OCI-LY1 (cell line): ENCODE measurements at regions not wholly inside any gene's neighbourhood (a gene's known extent, or its start where the extent isn't known, plus 50 kb on each side); places are given as distances from the start of the nearest gene placed in this dataset.

Experiments used
- H2AFZ ChIP-seq: fragments of 200-600 bp; sonication (generic), shearing (Covaris generic); 2 replicates; pipeline ENCODE4 v1.6.0; 2014; ENCODE audit warnings: antibody characterized with exemption, mild to moderate bottlenecking, low read length
- H3F3A ChIP-seq: fragments of 200-600 bp; sonication (generic), shearing (Covaris generic); 2 replicates; pipeline ENCODE4 v1.6.0; 2014; ENCODE audit warnings: mild to moderate bottlenecking, antibody characterized with exemption, low read length, moderate library complexity; ENCODE audit not compliant: insufficient read depth
- H3K27ac ChIP-seq: fragments of 200-600 bp; sonication (generic); 2 replicates; pipeline ENCODE4 v1.5.1; 2014; ENCODE audit warnings: low read length, mixed run types, mild to moderate bottlenecking, low read depth; ENCODE audit not compliant: poor library complexity, severe bottlenecking
- H3K27me3 ChIP-seq: fragments of 200-600 bp; sonication (generic); 2 replicates; pipeline ENCODE4 v1.6.0; 2014; ENCODE audit warnings: antibody characterized with exemption, mild to moderate bottlenecking, low read length, moderate library complexity; ENCODE audit not compliant: insufficient read depth
- H3K36me3 ChIP-seq: fragments of 200-600 bp; sonication (generic); 2 replicates; pipeline ENCODE4 v1.6.1; 2014; ENCODE audit warnings: mild to moderate bottlenecking, antibody characterized with exemption, low read length, moderate library complexity, mixed read lengths; ENCODE audit not compliant: insufficient read depth
- H3K4me1 ChIP-seq: fragments of 200-600 bp; sonication (generic); 2 replicates; pipeline ENCODE4 v1.5.1; 2014; ENCODE audit warnings: mild to moderate bottlenecking, low read length, moderate library complexity; ENCODE audit not compliant: insufficient read depth, severe bottlenecking
- H3K4me2 ChIP-seq: fragments of 200-600 bp; sonication (generic), shearing (Covaris generic); 2 replicates; pipeline ENCODE4 v1.6.1; 2014; ENCODE audit warnings: low read length
- H3K4me3 ChIP-seq: fragments of 200-600 bp; sonication (generic); 2 replicates; pipeline ENCODE4 v1.5.1; 2014; ENCODE audit warnings: low read length, low read depth, mild to moderate bottlenecking, mixed read lengths; ENCODE audit not compliant: poor library complexity, severe bottlenecking
- H3K79me2 ChIP-seq: fragments of 200-600 bp; shearing (Covaris generic); 2 replicates; pipeline ENCODE4 v1.6.1; 2016; ENCODE audit warnings: mixed run types, low read length, mixed read lengths; ENCODE audit not compliant: insufficient read depth
- H3K9ac ChIP-seq: fragments of 200-600 bp; sonication (generic), shearing (Covaris generic); 2 replicates; pipeline ENCODE4 v1.6.1; 2014; ENCODE audit warnings: mild to moderate bottlenecking, low read length, mixed read lengths
- H3K9me2 ChIP-seq: fragments of 200-600 bp; sonication (generic), shearing (Covaris generic); 2 replicates; pipeline ENCODE4 v1.6.1; 2014; ENCODE audit warnings: low read depth, mild to moderate bottlenecking, low read length, mixed read lengths
- H3K9me3 ChIP-seq: fragments of 200-600 bp; shearing (Covaris generic); 2 replicates; pipeline ENCODE4 v1.6.1; 2014; ENCODE audit warnings: low read length, mixed read lengths
- H4K20me1 ChIP-seq: fragments of 200-600 bp; sonication (generic), shearing (Covaris generic); 2 replicates; pipeline ENCODE4 v1.6.0; 2016; ENCODE audit warnings: mild to moderate bottlenecking, low read length; ENCODE audit not compliant: insufficient read depth
- CTCF ChIP-seq: fragments of 200-600 bp; sonication (generic), shearing (Covaris generic); IDR thresholded peaks from 2 replicates; pipeline ENCODE4 v1.5.1; 2017; ENCODE audit warnings: mild to moderate bottlenecking, antibody characterized with exemption, low read length, moderate library complexity, mixed read lengths
- EZH2 ChIP-seq: fragments of 200-600 bp; sonication (generic), shearing (Covaris generic); IDR thresholded peaks from 2 replicates; pipeline ENCODE4 v1.8.0; 2017; ENCODE audit warnings: borderline replicate concordance, mixed run types, mild to moderate bottlenecking, antibody characterized with exemption, low read length, moderate library complexity, mixed read lengths

GRCh38 chr10:43938810-43939209 lies 290.1 kb upstream of the ZNF32 start:
- Histone ChIP-seq H3K27me3 (no peaks in the 10 kb centered on the region), H4K20me1 (no peaks in the 10 kb centered on the region), H3K79me2 (no peaks in the 10 kb centered on the region), H3K9ac (no peak overlapping the region), H3K4me2 (no peak overlapping the region), H3K4me1 (no peaks in the 10 kb centered on the region), H2AFZ (no peak overlapping the region), H3F3A (no peaks in the 10 kb centered on the region), H3K9me3 (no peaks in the 10 kb centered on the region), H3K36me3 (no peaks in the 10 kb centered on the region), H3K9me2 (no peaks in the 10 kb centered on the region), H3K27ac (no peak overlapping the region), H3K4me3 (no peak overlapping the region)
- no peak for TF ChIP-seq CTCF
- no peak for TF ChIP-seq EZH2

- Histone ChIP-seq H2AFZ (no peak overlapping the region), H3K36me3 (no peaks in the 10 kb centered on the region), H3K79me2 (no peaks in the 10 kb centered on the region), H3K9me2 (no peaks in the 10 kb centered on the region), H3K4me2 (no peak overlapping the region), H3K27me3 (no peaks in the 10 kb centered on the region), H3K27ac (no peak overlapping the region), H3K4me1 (no peaks in the 10 kb centered on the region), H4K20me1 (no peaks in the 10 kb centered on the region), H3K4me3 (no peak overlapping the region), H3K9ac (no peak overlapping the region), H3K9me3 (no peaks in the 10 kb centered on the region), H3F3A (no peaks in the 10 kb centered on the region)
- TF ChIP-seq CTCF (no peak), EZH2 (no peak)
Measured at GRCh38 chr10:43931308-43931930, 282.7 kb upstream of the ZNF32 start.

GRCh38 chr10:43930777-43931176 lies 282.1 kb upstream of the ZNF32 start:
- no peaks in the 10 kb centered on the region for H3K9me3 ChIP-seq
- no peaks in the 10 kb centered on the region for H3K4me1 ChIP-seq
- no peak overlapping the region for H3K9ac ChIP-seq
- no peaks in the 10 kb centered on the region for H4K20me1 ChIP-seq
- no peaks in the 10 kb centered on the region for H3K36me3 ChIP-seq
- no peaks in the 10 kb centered on the region for H3K27me3 ChIP-seq
- no peak for TF ChIP-seq CTCF
- TF ChIP-seq EZH2 = no peak
- H3K79me2 ChIP-seq = no peaks in the 10 kb centered on the region
- no peak overlapping the region for H3K4me2 ChIP-seq
- no peak overlapping the region for H3K4me3 ChIP-seq
- no peaks in the 10 kb centered on the region for H3F3A ChIP-seq
- H3K27ac ChIP-seq = no peak overlapping the region
- H3K9me2 ChIP-seq = no peaks in the 10 kb centered on the region
- no peak overlapping the region for H2AFZ ChIP-seq
